Large intestine (tissue), 3 donors: ENCODE measurements at regions not wholly inside any gene's neighbourhood (a gene's known extent, or its start where the extent isn't known, plus 50 kb on each side); places are given as distances from the start of the nearest gene placed in this dataset.
A peak's percentile ranks its signal among the peaks of the same experiment; 100 is the strongest.
"Not testable (repeated sequence)": the region's sequence is repeated elsewhere in the genome, so short reads cannot be mapped to it uniquely, and the experiment has no call there.

Experiments
- DNase-seq, 2 donors: peaks; one replicate each; pipeline versions ENCODE4 v3.0.0 to v3.0.0-alpha.2; 2013
- H3K27ac ChIP-seq: one replicate; pipeline ENCODE4 v1.5.1; 2013; ENCODE audit warnings: low read length
- H3K27me3 ChIP-seq: 2 replicates; pipeline ENCODE4 v1.6.1; 2013; ENCODE audit warnings: low read length; ENCODE audit not compliant: control insufficient read depth, insufficient read depth
- H3K36me3 ChIP-seq: 2 replicates; pipeline ENCODE4 v1.6.1; 2013; ENCODE audit warnings: low read length; ENCODE audit not compliant: control insufficient read depth, insufficient read depth
- H3K4me1 ChIP-seq: one replicate; pipeline ENCODE4 v1.6.1; 2013; ENCODE audit warnings: low read length; ENCODE audit not compliant: control insufficient read depth, insufficient read depth
- H3K4me3 ChIP-seq: one replicate; pipeline ENCODE4 v1.5.1; 2013; ENCODE audit warnings: low read length
- H3K9me3 ChIP-seq: one replicate; pipeline ENCODE4 v1.6.1; 2013; ENCODE audit warnings: mild to moderate bottlenecking, low read depth, low read length, moderate library complexity; ENCODE audit not compliant: control insufficient read depth
- WGBS: methylation state at CpG from one replicate; pipeline ENCODE4 v1.1.5; 2013; ENCODE audit warnings: low lambda C conversion rate; ENCODE audit not compliant: insufficient coverage; 5-methylcytosine and 5-hydroxymethylcytosine counted together

DNA sequence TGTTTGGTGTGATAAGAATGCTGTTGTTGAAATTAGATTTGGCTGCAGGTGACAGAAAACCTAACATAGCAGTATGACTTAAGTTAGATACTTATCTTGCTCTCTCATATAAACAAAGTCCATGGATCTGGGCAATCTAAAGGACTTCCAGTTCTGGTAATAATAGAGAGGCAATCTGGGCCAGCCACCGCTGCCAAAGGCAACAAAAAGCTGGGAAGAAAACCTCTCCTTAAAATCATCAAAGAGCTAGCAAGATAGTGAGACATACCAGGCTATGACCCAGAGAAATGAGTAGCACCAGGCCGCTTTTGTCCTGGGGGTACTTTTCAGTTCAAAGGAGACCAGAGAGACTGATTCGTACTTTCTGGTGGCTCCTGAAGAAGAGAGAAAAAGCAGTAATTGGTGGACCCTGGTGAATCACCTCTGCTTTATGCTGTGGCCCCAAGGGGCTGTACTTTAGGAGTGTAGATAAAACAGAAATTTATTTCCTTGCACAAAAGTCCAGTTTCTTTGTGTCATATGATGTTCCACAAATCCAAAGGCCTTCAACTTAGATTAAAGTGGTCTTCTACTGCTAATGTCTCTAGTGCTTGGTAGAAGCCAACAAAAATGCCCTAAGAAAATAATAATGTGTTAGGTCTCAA lies 125.4 kb downstream of the TBX19 start:
- no peaks in the 10 kb centered on the region for H3K36me3 ChIP-seq
- no peaks in the 10 kb centered on the region for H3K9me3 ChIP-seq
- no peaks in the 10 kb centered on the region for H3K27me3 ChIP-seq
- peak; percentile 13 to 51 for DNase-seq
- no peak overlapping the region for H3K4me3 ChIP-seq
- WGBS: no CpG with 5 or more reads among the region's 3 CpGs
- H3K4me1 ChIP-seq: peaks cover 39% of the 10 kb centered on the region
- H3K27ac ChIP-seq: peak overlapping the region; percentile 24

DNA sequence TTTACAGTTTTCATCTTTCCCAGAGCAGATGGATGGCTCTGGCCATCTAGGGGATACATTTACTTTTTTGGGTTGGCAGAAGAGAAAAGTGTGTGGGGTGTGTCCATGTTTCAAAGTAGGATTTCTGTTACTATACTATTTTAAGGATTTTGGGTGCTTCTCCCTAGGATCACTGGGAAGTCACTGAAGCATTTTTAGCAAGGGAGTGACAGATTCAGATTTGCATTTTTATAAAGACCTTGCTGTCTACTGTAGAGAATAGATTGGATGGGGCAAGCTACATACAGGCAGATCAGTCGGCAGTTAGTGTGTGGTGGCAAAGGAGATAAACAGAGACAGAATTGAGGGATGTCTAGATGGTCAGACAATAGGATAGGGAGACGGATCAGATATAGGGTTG lies 122.5 kb downstream of the TBX19 start:
- no peaks in the 10 kb centered on the region for H3K9me3 ChIP-seq
- WGBS: 67% methylated on average over 1 of the region's 2 CpGs
- H3K27me3 ChIP-seq: no peaks in the 10 kb centered on the region
- no peak for DNase-seq
- H3K4me1 ChIP-seq: peaks cover 30% of the 10 kb centered on the region
- H3K36me3 ChIP-seq: no peaks in the 10 kb centered on the region
- no peak overlapping the region for H3K27ac ChIP-seq
- no peak overlapping the region for H3K4me3 ChIP-seq

DNA sequence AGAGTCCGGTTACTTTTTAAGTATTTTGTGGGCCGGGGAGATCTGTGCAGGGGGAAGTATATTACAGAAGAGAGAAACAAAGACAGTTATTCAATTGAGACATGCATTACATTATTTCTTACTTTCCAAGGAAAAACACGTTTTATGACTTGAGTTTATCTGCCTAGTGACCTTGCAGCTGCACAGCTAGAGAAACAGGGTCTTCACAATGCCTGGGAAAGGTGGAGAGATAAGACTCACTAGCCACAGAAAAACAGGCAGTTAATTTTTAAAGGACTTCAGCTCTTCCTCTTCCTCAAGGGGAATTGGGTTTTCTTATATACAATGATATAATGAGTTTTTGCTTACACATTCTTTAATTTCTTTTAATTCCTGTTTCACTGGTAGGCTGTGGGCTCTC lies 121.8 kb downstream of the TBX19 start:
- not testable (repeated sequence) for H3K36me3 ChIP-seq, DNase-seq, H3K9me3 ChIP-seq, H3K27ac ChIP-seq, H3K4me3 ChIP-seq, H3K27me3 ChIP-seq
- H3K4me1 ChIP-seq: peaks cover 24% of the 10 kb centered on the region
- 45% methylated on average over 2 of the region's 3 CpGs for WGBS

- H3K36me3 ChIP-seq: no peaks in the 10 kb centered on the region
Measured at GRCh38 chr1:168401341-168401740, 120.7 kb downstream of the TBX19 start.

DNA sequence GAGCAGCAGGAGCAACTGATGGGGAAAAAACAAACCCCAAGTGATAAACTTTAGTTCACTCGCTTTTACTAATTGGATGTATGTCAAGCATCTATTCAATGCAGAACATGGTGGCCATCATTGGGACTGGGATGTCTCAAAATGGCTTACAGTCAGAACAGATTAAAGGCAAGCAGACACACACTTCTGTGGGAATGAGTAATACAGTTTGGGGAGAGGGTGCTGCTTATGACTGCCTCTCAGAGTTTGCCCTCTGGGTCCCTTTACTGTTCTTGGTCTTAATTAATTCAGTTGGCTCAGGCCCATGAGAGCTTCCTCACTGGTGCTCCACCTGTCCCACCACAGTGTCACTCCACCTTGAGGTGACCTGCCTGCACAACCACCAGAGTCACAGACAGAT lies 119.5 kb downstream of the TBX19 start:
- no peak overlapping the region for H3K27ac ChIP-seq
- H3K36me3 ChIP-seq: no peaks in the 10 kb centered on the region
- no CpG with 5 or more reads among the region's 1 CpG for WGBS
- H3K4me1 ChIP-seq: peaks cover 9% of the 10 kb centered on the region
- no peaks in the 10 kb centered on the region for H3K9me3 ChIP-seq
- H3K4me3 ChIP-seq: no peak overlapping the region
- no peak for DNase-seq
- H3K27me3 ChIP-seq: no peaks in the 10 kb centered on the region

More at GRCh38 chr1:168401341-168401740, 120.7 kb downstream of the TBX19 start:
- peaks cover 21% of the 10 kb centered on the region for H3K4me1 ChIP-seq
- no peak overlapping the region for H3K4me3 ChIP-seq
- WGBS: 100% methylated on average over 1 of the region's 3 CpGs
- H3K27me3 ChIP-seq: no peaks in the 10 kb centered on the region
- no peak for DNase-seq
- no peak overlapping the region for H3K27ac ChIP-seq
- no peaks in the 10 kb centered on the region for H3K9me3 ChIP-seq

GRCh38 chr1:168397806-168398205 lies 117.1 kb downstream of the TBX19 start:
- DNase-seq: no peak
- Histone ChIP-seq H3K9me3 (no peaks in the 10 kb centered on the region), H3K4me1 (peaks cover 5% of the 10 kb centered on the region), H3K4me3 (no peak overlapping the region), H3K27ac (no peak overlapping the region), H3K27me3 (no peaks in the 10 kb centered on the region), H3K36me3 (no peaks in the 10 kb centered on the region)
- WGBS: 100% methylated on average over 1 of the region's 4 CpGs

GRCh38 chr1:168396940-168397684 lies 116.4 kb downstream of the TBX19 start:
- no peak overlapping the region for H3K27ac ChIP-seq
- H3K9me3 ChIP-seq: no peaks in the 10 kb centered on the region
- WGBS: 13% methylated on average over 1 of the region's 3 CpGs
- no peak overlapping the region for H3K4me3 ChIP-seq
- H3K4me1 ChIP-seq: peaks cover 3% of the 10 kb centered on the region
- H3K36me3 ChIP-seq: no peaks in the 10 kb centered on the region
- DNase-seq: no peak
- H3K27me3 ChIP-seq: no peaks in the 10 kb centered on the region

DNA sequence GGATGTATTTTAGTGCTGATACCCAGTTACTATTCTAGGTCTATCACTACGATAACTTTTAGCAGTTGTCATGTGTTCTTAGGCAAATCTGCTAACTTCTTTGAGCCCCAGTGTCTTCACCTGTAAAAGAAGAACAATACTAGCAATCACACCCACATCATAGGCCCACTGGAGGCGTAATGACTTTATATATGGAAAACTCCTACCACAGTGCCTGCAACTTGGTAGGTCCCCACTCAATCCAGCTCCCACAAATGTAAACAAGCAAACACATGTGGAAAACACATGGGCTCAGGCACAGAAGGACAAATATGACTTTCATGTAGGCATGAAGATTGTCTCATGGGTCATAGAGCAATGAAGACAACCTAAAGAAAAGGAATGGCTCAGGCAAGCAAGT lies 115.8 kb downstream of the TBX19 start:
- no peak for DNase-seq
- WGBS: 100% methylated on average over 1 of the region's 2 CpGs
- H3K36me3 ChIP-seq: no peaks in the 10 kb centered on the region

GRCh38 chr1:168394858-168395257 lies 114.2 kb downstream of the TBX19 start:
- Histone ChIP-seq H3K4me1 (no peaks in the 10 kb centered on the region), H3K9me3 (no peaks in the 10 kb centered on the region), H3K27ac (no peak overlapping the region), H3K27me3 (no peaks in the 10 kb centered on the region), H3K4me3 (no peak overlapping the region), H3K36me3 (no peaks in the 10 kb centered on the region)
- DNase-seq: no peak
- WGBS: no CpG with 5 or more reads among the region's 1 CpG

More for the DNA sequence above, 115.8 kb downstream of the TBX19 start:
- no peak overlapping the region for H3K4me3 ChIP-seq
- H3K9me3 ChIP-seq: no peaks in the 10 kb centered on the region
- no peak overlapping the region for H3K27ac ChIP-seq
- H3K4me1 ChIP-seq: no peaks in the 10 kb centered on the region
- no peaks in the 10 kb centered on the region for H3K27me3 ChIP-seq

GRCh38 chr1:168392958-168393549 lies 112.4 kb downstream of the TBX19 start:
- Histone ChIP-seq H3K36me3 (no peaks in the 10 kb centered on the region), H3K4me3 (no peak overlapping the region), H3K9me3 (no peaks in the 10 kb centered on the region), H3K27me3 (no peaks in the 10 kb centered on the region), H3K4me1 (no peaks in the 10 kb centered on the region), H3K27ac (no peak overlapping the region)
- no peak for DNase-seq
- no CpG with 5 or more reads among the region's 5 CpGs for WGBS
